ENCODE measurements at regions not wholly inside any gene's neighbourhood (a gene's known extent, or its start where the extent isn't known, plus 50 kb on each side); places are given as distances from the start of the nearest gene placed in this dataset.

GRCh38 chr7:84363741-84364140 lies 169.2 kb upstream of the SEMA3A start:
- no peak for TF ChIP-seq CTCF (conservative IDR thresholded peaks at IDR 0.05; ENCODE audit: low read depth in 2 of 2)
- TF ChIP-seq REST (IDR thresholded peaks at IDR 0.05; ENCODE audit: unreplicated experiment), result no peak
- no peak for TF ChIP-seq CREB1 (CRISPR knock-in tag; IDR thresholded peaks at IDR 0.05; ENCODE audit: low read depth)
- TF ChIP-seq EZH2 (IDR thresholded peaks at IDR 0.05; ENCODE audit: low read depth, unreplicated experiment), result no peak
- TF ChIP-seq EZH2phosphoT487 (IDR thresholded peaks at IDR 0.05; ENCODE audit: unreplicated experiment), result no peak

Measured in GM23338 (cell line).